HCT116 (cell line): ENCODE measurements at regions not wholly inside any gene's neighbourhood (a gene's known extent, or its start where the extent isn't known, plus 50 kb on each side); places are given as distances from the start of the nearest gene placed in this dataset.
"Not testable (repeated sequence)": the region's sequence is repeated elsewhere in the genome, so short reads cannot be mapped to it uniquely, and the experiment has no call there.

Experiments used
- ATAC-seq: fragments of 200-7000 bp; cut with Tn5 transposase; 2 replicates; pipeline ENCODE4 v1.9.1; 2020; ENCODE audit warnings: mild to moderate bottlenecking, moderate library complexity
- BruUV-seq: library from RNA; stranded (reverse); fragments of 400-500 nt; replicated peaks from 2 replicates; lab custom pipeline; 2021; lab: Mats Ljungman, UMichigan
- CTCF ChIA-PET: fragments of 300-600 bp; sonication (Branson Sonifier 250); formaldehyde crosslinking; loops from one replicate; lab custom pipeline; 2021; ENCODE audit warnings: antibody characterized with exemption; lab: Charles Lee
- POLR2A ChIA-PET: fragments of 300-600, 350-600 bp; sonication (Branson Sonifier 250); formaldehyde crosslinking; loops from one replicate; lab custom pipeline; 2021; ENCODE audit warnings: antibody characterized with exemption; lab: Charles Lee
- RAD21 ChIA-PET, 2 experiments: fragments of 300-600 bp; sonication (Branson Sonifier 250); formaldehyde crosslinking; loops; one replicate each; lab custom pipeline; 2023; ENCODE audit warnings: low total read pairs in 2 of 2; ENCODE audit not compliant: uncharacterized antibody in 2 of 2, unreplicated experiment in 2 of 2, low non-redundant PET in 1 of 2; lab: Charles Lee
- DNase-seq: peaks from one replicate; pipeline ENCODE4 v3.0.0-alpha.2; 2010; ENCODE audit warnings: low read depth, low spot score
- H2AFZ ChIP-seq: fragments of 200-600 bp; shearing (Covaris generic), sonication (generic); 2 replicates; pipeline ENCODE4 v1.6.1; 2017; ENCODE audit warnings: low read depth, mixed run types, mixed read lengths, antibody characterized with exemption, low read length; ENCODE audit not compliant: poor library complexity, severe bottlenecking
- H3K27ac ChIP-seq: 2 replicates; pipeline ENCODE4 v1.5.1; 2012; ENCODE audit warnings: low read depth, low read length
- H3K27me3 ChIP-seq: fragments of 200-600 bp; sonication (generic); 2 replicates; pipeline ENCODE4 v1.6.1; 2016; ENCODE audit warnings: mixed run types, low read length, mixed read lengths; ENCODE audit not compliant: insufficient read depth
- H3K36me3 ChIP-seq, 2 experiments: fragments of 200-500 bp in 1 of 2; fragments of 200-600 bp in 1 of 2; sonication (Bioruptor generic) in 1 of 2; sonication (generic) in 1 of 2; 2 replicates each; pipeline versions ENCODE4 v1.5.1 to v1.6.1; 2014 to 2016; ENCODE audit warnings: low read length in 2 of 2, inconsistent platforms in 1 of 2, mixed read lengths in 1 of 2, mixed run types in 1 of 2; ENCODE audit not compliant: insufficient read depth in 2 of 2, control insufficient read depth in 1 of 2
- H3K4me1 ChIP-seq, 2 experiments: fragments of 200-600 bp in 1 of 2; sonication (generic) in 1 of 2; 2 replicates each; pipeline versions ENCODE4 v1.5.1 to v1.6.1; 2012 to 2017; ENCODE audit warnings: low read length in 2 of 2, inconsistent platforms in 1 of 2, mild to moderate bottlenecking in 1 of 2, mixed read lengths in 1 of 2, mixed run types in 1 of 2, moderate library complexity in 1 of 2; ENCODE audit not compliant: insufficient read depth in 2 of 2, control insufficient read depth in 1 of 2
- H3K4me2 ChIP-seq: fragments of 200-600 bp; sonication (generic); 2 replicates; pipeline ENCODE4 v1.6.1; 2017; ENCODE audit warnings: mixed run types, low read length, mixed read lengths
- H3K4me3 ChIP-seq, 2 experiments: fragments of 200-600 bp in 1 of 2; sonication (generic) in 1 of 2; replicated peaks in 1 of 2; 2 replicates each; pipeline ENCODE4 v1.5.1; 2011 to 2016; ENCODE audit warnings: low read length in 2 of 2, control low read depth in 1 of 2, low read depth in 1 of 2, mild to moderate bottlenecking in 1 of 2, mixed read lengths in 1 of 2, mixed run types in 1 of 2
- H3K79me2 ChIP-seq: fragments of 200-600 bp; sonication (generic); 2 replicates; pipeline ENCODE4 v1.6.1; 2017; ENCODE audit warnings: mild to moderate bottlenecking, mixed run types, low read length, moderate library complexity, mixed read lengths; ENCODE audit not compliant: insufficient read depth
- H3K9ac ChIP-seq: fragments of 200-600 bp; sonication (generic); 2 replicates; pipeline ENCODE4 v1.6.1; 2016; ENCODE audit warnings: low read length, mixed read lengths
- H3K9me2 ChIP-seq: fragments of 200-600 bp; sonication (generic), shearing (Covaris generic); 2 replicates; pipeline ENCODE4 v1.6.1; 2017; ENCODE audit warnings: mixed run types, mild to moderate bottlenecking, moderate library complexity; ENCODE audit not compliant: insufficient read depth
- H3K9me3 ChIP-seq, 2 experiments: fragments of 200-500 bp in 1 of 2; fragments of 200-600 bp in 1 of 2; sonication (Bioruptor generic) in 1 of 2; sonication (generic) in 1 of 2; 2 replicates each; pipeline ENCODE4 v1.6.1; 2014 to 2017; ENCODE audit warnings: low read length in 2 of 2, mixed read lengths in 2 of 2, inconsistent platforms in 1 of 2, low read depth in 1 of 2, mild to moderate bottlenecking in 1 of 2, mixed run types in 1 of 2, moderate library complexity in 1 of 2; ENCODE audit not compliant: control insufficient read depth in 1 of 2, insufficient read depth in 1 of 2
- H4K20me1 ChIP-seq: fragments of 200-600 bp; sonication (generic), shearing (Covaris generic); 2 replicates; pipeline ENCODE4 v1.6.1; 2017; ENCODE audit warnings: mixed run types, mild to moderate bottlenecking, moderate library complexity; ENCODE audit not compliant: insufficient read depth
- intact Hi-C: fragments of 100-400 bp; cut with micrococcal nuclease; formaldehyde crosslinking; loops from 2 replicates; pipeline ENCODE4 v1.10.0; 2022

DNA sequence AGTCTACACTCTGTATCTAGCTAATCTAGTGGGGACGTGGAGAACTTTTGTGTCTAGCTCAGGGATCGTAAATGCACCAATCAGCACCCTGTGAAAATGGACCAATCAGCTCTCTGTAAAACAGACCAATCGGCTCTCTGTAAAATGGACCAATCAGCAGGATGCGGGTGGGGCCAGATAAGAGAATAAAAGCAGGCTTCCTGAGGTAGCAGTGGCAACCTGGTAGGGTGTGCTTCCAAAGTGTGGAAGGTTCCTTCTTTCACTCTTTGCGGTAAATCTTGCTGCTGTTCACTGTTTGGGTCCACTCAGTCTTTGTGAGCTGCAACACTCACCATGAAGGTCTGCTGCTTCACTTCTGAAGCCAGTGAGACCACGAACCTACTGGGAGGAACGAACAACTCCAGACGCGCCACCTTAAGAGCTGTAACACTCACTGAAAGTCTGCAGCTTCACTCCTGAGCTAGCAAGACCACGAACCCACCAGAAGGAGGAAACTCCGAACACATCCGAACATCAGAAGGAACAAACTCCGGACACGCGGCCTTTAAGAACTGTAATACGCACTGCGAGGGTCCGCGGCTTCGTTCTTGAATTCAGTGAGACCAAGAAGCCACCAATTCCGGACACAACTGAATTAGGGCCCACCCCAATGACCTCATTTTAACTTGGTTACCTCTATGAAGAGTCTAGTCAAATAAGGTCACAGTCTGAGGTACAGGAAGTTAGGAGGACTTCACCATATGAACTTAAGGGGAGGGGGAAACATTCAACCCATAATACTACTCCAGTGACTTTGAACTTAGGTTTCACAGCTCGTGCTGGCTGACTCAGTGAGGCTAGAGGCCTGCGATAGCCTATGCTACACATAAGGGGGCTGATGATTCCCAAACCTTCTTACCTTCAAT is 59.8 kb upstream of the LPGAT1 start:
- DNase-seq, H4K20me1 ChIP-seq, intact Hi-C loops, CTCF ChIA-PET, H3K27ac ChIP-seq, BruUV-seq, H3K4me3 ChIP-seq, H3K4me1 ChIP-seq, H2AFZ ChIP-seq, H3K9me3 ChIP-seq, POLR2A ChIA-PET, H3K36me3 ChIP-seq, H3K4me2 ChIP-seq, H3K9me2 ChIP-seq, H3K9ac ChIP-seq, H3K79me2 ChIP-seq, H3K27me3 ChIP-seq, ATAC-seq: not testable (repeated sequence)
- RAD21 ChIA-PET = interaction anchor here in 1 of 2 experiments (0.6 kb wide), 1 partner anchor 169 kb away, joined by 3 read pairs; no protein-coding TSS in a partner anchor

DNA sequence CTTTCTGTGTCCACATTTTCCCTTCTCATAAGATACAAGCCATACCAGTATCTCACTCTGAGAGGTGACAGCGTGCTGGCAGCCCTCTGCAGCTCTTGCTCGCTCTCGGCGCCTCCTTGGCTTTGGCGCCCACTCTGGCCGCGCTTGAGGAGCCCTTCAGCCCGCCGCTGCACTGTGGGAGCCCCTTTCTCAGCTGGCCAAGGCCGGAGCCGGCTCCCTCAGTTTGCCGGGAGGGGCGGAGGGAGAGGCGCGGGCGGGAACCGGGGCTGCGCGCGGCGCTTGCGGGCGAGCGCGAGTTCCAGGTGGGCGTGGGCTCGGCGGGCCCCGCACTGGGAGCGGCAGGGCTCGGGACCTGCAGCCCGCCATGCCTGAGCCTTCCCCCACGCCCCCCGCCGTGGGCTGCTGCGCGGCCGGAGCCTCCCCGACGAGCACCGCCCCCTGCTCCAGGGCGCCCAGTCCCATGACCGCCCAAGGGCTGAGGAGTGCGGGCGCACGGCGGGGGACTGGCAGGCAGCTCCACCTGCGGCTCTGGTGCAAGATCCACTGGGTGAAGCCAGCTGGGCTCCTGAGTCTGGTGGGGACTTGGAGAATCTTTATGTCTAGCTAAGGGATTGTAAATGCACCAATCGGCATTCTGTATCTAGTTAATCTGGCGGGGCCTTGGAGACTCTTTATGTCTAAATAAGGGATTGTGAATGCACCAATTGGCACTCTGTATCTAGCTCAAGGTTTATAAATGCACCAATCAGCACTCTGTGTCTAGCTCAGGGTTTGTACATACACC is 58.9 kb upstream of the LPGAT1 start:
- BruUV-seq, CTCF ChIA-PET, H4K20me1 ChIP-seq, H3K79me2 ChIP-seq, H3K36me3 ChIP-seq, H3K27ac ChIP-seq, H3K4me3 ChIP-seq, H3K4me2 ChIP-seq, H3K9me3 ChIP-seq, H3K9ac ChIP-seq, POLR2A ChIA-PET, H3K27me3 ChIP-seq, H3K4me1 ChIP-seq, DNase-seq, ATAC-seq, H3K9me2 ChIP-seq, H2AFZ ChIP-seq, intact Hi-C loops: not testable (repeated sequence)
- RAD21 ChIA-PET = interaction anchor here in 1 of 2 experiments (0.6 kb wide), 1 partner anchor 168 kb away, joined by 3 read pairs; no protein-coding TSS in a partner anchor
